ENCODE measurements at regions not wholly inside any gene's neighbourhood (a gene's known extent, or its start where the extent isn't known, plus 50 kb on each side); places are given as distances from the start of the nearest gene placed in this dataset.

GRCh38 chr10:133035952-133036351 is 51.8 kb upstream of the ADGRA1 start:
- H3K4me3 Mint-ChIP-seq = no peak overlapping the region
- H3K36me3 Mint-ChIP-seq = no peaks in the 10 kb centered on the region
- DNase-seq (no peak), ATAC-seq (replicated peaks) (no peak)
- H3K4me1 Mint-ChIP-seq = no peaks in the 10 kb centered on the region
- H3K9me3 Mint-ChIP-seq = peaks cover 1 to 3% of the 10 kb centered on the region in 2 donors
- H3K27me3 Mint-ChIP-seq = peaks cover 18 to 34% of the 10 kb centered on the region in 2 donors
- no peak overlapping the region for H3K27ac Mint-ChIP-seq

- Mint-ChIP-seq H3K9me3 (peaks cover 1 to 3% of the 10 kb centered on the region in 2 donors), H3K27ac (no peak overlapping the region), H3K4me1 (no peaks in the 10 kb centered on the region), H3K4me3 (no peak overlapping the region), H3K27me3 (peaks cover 15 to 34% of the 10 kb centered on the region in 2 donors), H3K36me3 (no peaks in the 10 kb centered on the region)
- DNase-seq (no peak), ATAC-seq (replicated peaks) (no peak)
These were observed 53.0 kb upstream of the ADGRA1 start for GRCh38 chr10:133034762-133035161.

GRCh38 chr10:133034092-133034491 is 53.6 kb upstream of the ADGRA1 start:
- Mint-ChIP-seq H3K27me3 (peaks cover 15 to 34% of the 10 kb centered on the region in 2 donors), H3K36me3 (no peaks in the 10 kb centered on the region), H3K27ac (no peak overlapping the region), H3K4me3 (no peak overlapping the region), H3K9me3 (peaks cover 1 to 3% of the 10 kb centered on the region in 2 donors), H3K4me1 (no peaks in the 10 kb centered on the region)
- DNase-seq (no peak), ATAC-seq (replicated peaks) (no peak)

GRCh38 chr10:133033742-133034048 is 54.0 kb upstream of the ADGRA1 start:
- Mint-ChIP-seq H3K4me3 (no peak overlapping the region), H3K36me3 (no peaks in the 10 kb centered on the region), H3K4me1 (no peaks in the 10 kb centered on the region), H3K27me3 (peaks cover 13 to 32% of the 10 kb centered on the region in 2 donors), H3K9me3 (peaks cover 1 to 3% of the 10 kb centered on the region in 2 donors), H3K27ac (no peak overlapping the region)
- ATAC-seq (replicated peaks) (no peak), DNase-seq (no peak)

- Mint-ChIP-seq H3K4me3 (no peak overlapping the region), H3K9me3 (peaks cover 1 to 3% of the 10 kb centered on the region in 2 donors)
These were observed 54.6 kb upstream of the ADGRA1 start for GRCh38 chr10:133032976-133033741.

GRCh38 chr10:133032231-133032630 is 55.5 kb upstream of the ADGRA1 start:
- DNase-seq (no peak), ATAC-seq (replicated peaks) (no peak)
- H3K27me3 Mint-ChIP-seq = peaks cover 22 to 39% of the 10 kb centered on the region in 2 donors
- no peaks in the 10 kb centered on the region for H3K4me1 Mint-ChIP-seq
- no peaks in the 10 kb centered on the region for H3K36me3 Mint-ChIP-seq
- no peak overlapping the region for H3K27ac Mint-ChIP-seq
- H3K9me3 Mint-ChIP-seq = peaks cover 1 to 3% of the 10 kb centered on the region in 2 donors
- H3K4me3 Mint-ChIP-seq = no peak overlapping the region

More at GRCh38 chr10:133032976-133033741, 54.6 kb upstream of the ADGRA1 start:
- Mint-ChIP-seq H3K27ac (no peak overlapping the region), H3K4me1 (no peaks in the 10 kb centered on the region), H3K27me3 (peaks cover 13 to 30% of the 10 kb centered on the region in 2 donors), H3K36me3 (no peaks in the 10 kb centered on the region)
- DNase-seq (no peak), ATAC-seq (replicated peaks) (no peak)

- no peak for ATAC-seq (replicated peaks)
- Mint-ChIP-seq H3K4me3 (no peak overlapping the region), H3K27me3 (peaks cover 22 to 39% of the 10 kb centered on the region in 2 donors), H3K9me3 (peaks cover 1 to 3% of the 10 kb centered on the region in 2 donors), H3K36me3 (no peaks in the 10 kb centered on the region), H3K4me1 (no peaks in the 10 kb centered on the region), H3K27ac (no peak overlapping the region)
- DNase-seq = no peak
These were observed 56.1 kb upstream of the ADGRA1 start for GRCh38 chr10:133031541-133032125.

- no peak overlapping the region for H3K4me3 Mint-ChIP-seq
- H3K27ac Mint-ChIP-seq = no peak overlapping the region
- H3K9me3 Mint-ChIP-seq = peaks cover 1 to 3% of the 10 kb centered on the region in 2 donors
- DNase-seq = no peak
- H3K36me3 Mint-ChIP-seq = no peaks in the 10 kb centered on the region
- no peak for ATAC-seq (replicated peaks)
- H3K27me3 Mint-ChIP-seq = peaks cover 22 to 39% of the 10 kb centered on the region in 2 donors
- H3K4me1 Mint-ChIP-seq = no peaks in the 10 kb centered on the region
These were observed 56.9 kb upstream of the ADGRA1 start for GRCh38 chr10:133030781-133031180.

GRCh38 chr10:133030126-133030525 is 57.6 kb upstream of the ADGRA1 start:
- Mint-ChIP-seq H3K27ac (no peak overlapping the region), H3K27me3 (peaks cover 27 to 38% of the 10 kb centered on the region in 2 donors), H3K36me3 (no peaks in the 10 kb centered on the region), H3K9me3 (peaks cover 1 to 3% of the 10 kb centered on the region in 2 donors), H3K4me1 (no peaks in the 10 kb centered on the region), H3K4me3 (no peak overlapping the region)
- ATAC-seq (replicated peaks) (no peak), DNase-seq (no peak)

GRCh38 chr10:133028956-133029355 is 58.8 kb upstream of the ADGRA1 start:
- peaks cover 1 to 3% of the 10 kb centered on the region in 2 donors for H3K9me3 Mint-ChIP-seq
- H3K27me3 Mint-ChIP-seq = peaks cover 30 to 34% of the 10 kb centered on the region in 2 donors
- ATAC-seq (replicated peaks) (no peak), DNase-seq (no peak)
- H3K4me3 Mint-ChIP-seq = no peak overlapping the region
- no peak overlapping the region for H3K27ac Mint-ChIP-seq
- no peaks in the 10 kb centered on the region for H3K4me1 Mint-ChIP-seq
- H3K36me3 Mint-ChIP-seq = no peaks in the 10 kb centered on the region

- Mint-ChIP-seq H3K27ac (no peak overlapping the region), H3K27me3 (peaks cover 25 to 30% of the 10 kb centered on the region in 2 donors), H3K36me3 (no peaks in the 10 kb centered on the region), H3K9me3 (peaks cover 1 to 3% of the 10 kb centered on the region in 2 donors), H3K4me3 (no peak overlapping the region), H3K4me1 (no peaks in the 10 kb centered on the region)
- no peak for ATAC-seq (replicated peaks)
- DNase-seq = no peak
These were observed 59.6 kb upstream of the ADGRA1 start for GRCh38 chr10:133028158-133028557.

GRCh38 chr10:133027482-133027881 is 60.2 kb upstream of the ADGRA1 start:
- H3K27me3 Mint-ChIP-seq = peaks cover 24 to 25% of the 10 kb centered on the region in 2 donors

GRCh38 chr10:133026726-133027395 is 60.9 kb upstream of the ADGRA1 start:
- H3K4me3 Mint-ChIP-seq = no peak overlapping the region
- DNase-seq = no peak
- no peak overlapping the region for H3K27ac Mint-ChIP-seq
- no peaks in the 10 kb centered on the region for H3K9me3 Mint-ChIP-seq
- no peaks in the 10 kb centered on the region for H3K36me3 Mint-ChIP-seq
- no peak for ATAC-seq (replicated peaks)
- peaks cover 18 to 21% of the 10 kb centered on the region in 2 donors for H3K27me3 Mint-ChIP-seq
- no peaks in the 10 kb centered on the region for H3K4me1 Mint-ChIP-seq

More at GRCh38 chr10:133027482-133027881, 60.2 kb upstream of the ADGRA1 start:
- H3K27ac Mint-ChIP-seq = no peak overlapping the region
- DNase-seq (no peak), ATAC-seq (replicated peaks) (no peak)
- H3K4me3 Mint-ChIP-seq = no peak overlapping the region
- H3K36me3 Mint-ChIP-seq = no peaks in the 10 kb centered on the region
- no peaks in the 10 kb centered on the region for H3K9me3 Mint-ChIP-seq
- H3K4me1 Mint-ChIP-seq = no peaks in the 10 kb centered on the region

- Mint-ChIP-seq H3K27ac (no peak overlapping the region), H3K4me1 (no peaks in the 10 kb centered on the region), H3K27me3 (peaks cover 16 to 19% of the 10 kb centered on the region in 2 donors), H3K36me3 (no peaks in the 10 kb centered on the region), H3K4me3 (no peak overlapping the region), H3K9me3 (no peaks in the 10 kb centered on the region)
- ATAC-seq (replicated peaks) = no peak
- DNase-seq = no peak
These were observed 61.6 kb upstream of the ADGRA1 start for GRCh38 chr10:133026171-133026570.

Measured in stimulated activated naive B cell treated with anti-CD40 and anti-IgM and Interleukin-4, amounts not matched to agents 10 μg/mL and 1 μg/mL and 100 μg/mL, for 72 hours (primary cell).